Astrocyte of the cerebellum (primary cell): ENCODE measurements at regions not wholly inside any gene's neighbourhood (a gene's known extent, or its start where the extent isn't known, plus 50 kb on each side); places are given as distances from the start of the nearest gene placed in this dataset.
A peak's percentile ranks its signal among the peaks of the same experiment; 100 is the strongest.

Source experiments
- DNase-seq: peaks from one replicate; pipeline ENCODE4 v3.0.0-alpha.2; 2011; ENCODE audit warnings: low read depth
- H3K4me3 ChIP-seq: 2 replicates; pipeline ENCODE4 v1.5.1; 2011; ENCODE audit warnings: mild to moderate bottlenecking, low read depth, low read length, moderate library complexity
- in situ Hi-C: cut with HindIII; loops from 2 replicates; pipeline ENCODE4 v1.10.0; 2017; ENCODE audit warnings: low sequenced_read_pairs
- TF ChIP-seq, protein P1 (sequence below): IDR thresholded peaks from 2 replicates; pipeline ENCODE4 v1.5.1; 2012; ENCODE audit warnings: low read length, low read depth, moderate library complexity, mild to moderate bottlenecking; ENCODE audit errors: missing control alignments

GRCh38 chr2:57542081-57542480 lies 504.5 kb upstream of the VRK2 start:
- no peak for DNase-seq
- TF ChIP-seq, protein P1, sequence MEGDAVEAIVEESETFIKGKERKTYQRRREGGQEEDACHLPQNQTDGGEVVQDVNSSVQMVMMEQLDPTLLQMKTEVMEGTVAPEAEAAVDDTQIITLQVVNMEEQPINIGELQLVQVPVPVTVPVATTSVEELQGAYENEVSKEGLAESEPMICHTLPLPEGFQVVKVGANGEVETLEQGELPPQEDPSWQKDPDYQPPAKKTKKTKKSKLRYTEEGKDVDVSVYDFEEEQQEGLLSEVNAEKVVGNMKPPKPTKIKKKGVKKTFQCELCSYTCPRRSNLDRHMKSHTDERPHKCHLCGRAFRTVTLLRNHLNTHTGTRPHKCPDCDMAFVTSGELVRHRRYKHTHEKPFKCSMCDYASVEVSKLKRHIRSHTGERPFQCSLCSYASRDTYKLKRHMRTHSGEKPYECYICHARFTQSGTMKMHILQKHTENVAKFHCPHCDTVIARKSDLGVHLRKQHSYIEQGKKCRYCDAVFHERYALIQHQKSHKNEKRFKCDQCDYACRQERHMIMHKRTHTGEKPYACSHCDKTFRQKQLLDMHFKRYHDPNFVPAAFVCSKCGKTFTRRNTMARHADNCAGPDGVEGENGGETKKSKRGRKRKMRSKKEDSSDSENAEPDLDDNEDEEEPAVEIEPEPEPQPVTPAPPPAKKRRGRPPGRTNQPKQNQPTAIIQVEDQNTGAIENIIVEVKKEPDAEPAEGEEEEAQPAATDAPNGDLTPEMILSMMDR: no peak
- no peak overlapping the region for H3K4me3 ChIP-seq
- in situ Hi-C loops: no loop called here

GRCh38 chr2:57543211-57543610 lies 503.4 kb upstream of the VRK2 start:
- no peak overlapping the region for H3K4me3 ChIP-seq
- in situ Hi-C loops: no loop called here
- no peak for DNase-seq
- TF ChIP-seq, protein P1: no peak

GRCh38 chr2:57544624-57545023 lies 502.0 kb upstream of the VRK2 start:
- no peak for DNase-seq
- no peak overlapping the region for H3K4me3 ChIP-seq
- in situ Hi-C loops: no loop called here
- TF ChIP-seq, protein P1: no peak

- H3K4me3 ChIP-seq: no peak overlapping the region
- in situ Hi-C loops: no loop called here
- no peak for DNase-seq
- TF ChIP-seq, protein P1: no peak
Measured at GRCh38 chr2:57546478-57546877, 500.1 kb upstream of the VRK2 start.

DNA sequence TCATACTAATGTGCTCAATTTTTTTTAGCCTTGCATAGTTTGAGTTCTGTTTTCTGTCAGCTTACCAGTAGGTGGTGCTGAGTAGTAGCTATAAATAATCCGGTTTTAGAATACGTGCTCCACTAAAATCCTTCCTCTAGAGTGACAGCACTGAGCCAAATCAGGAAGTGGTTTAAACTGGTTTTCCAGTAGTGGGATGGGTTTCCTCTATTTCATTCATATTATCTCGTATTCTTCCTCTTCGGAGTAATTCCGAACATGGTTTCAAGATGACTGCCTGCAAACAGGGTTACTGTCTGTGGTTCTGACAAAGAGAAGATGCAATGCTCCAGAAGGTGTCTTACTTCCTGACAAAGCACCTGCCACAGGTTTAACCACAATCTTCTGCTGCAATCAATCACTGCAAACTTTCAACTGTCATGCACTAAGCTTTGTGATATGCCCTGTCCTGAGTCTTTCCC lies 496.9 kb upstream of the VRK2 start:
- in situ Hi-C loops: no loop called here

GRCh38 chr2:57550912-57551311 lies 495.7 kb upstream of the VRK2 start:
- TF ChIP-seq, protein P1: no peak
- no peak overlapping the region for H3K4me3 ChIP-seq
- in situ Hi-C loops: no loop called here
- DNase-seq: no peak

More for the DNA sequence above, 496.9 kb upstream of the VRK2 start:
- no peak for DNase-seq
- TF ChIP-seq, protein P1: peak; percentile 37
- no peak overlapping the region for H3K4me3 ChIP-seq

- H3K4me3 ChIP-seq: no peak overlapping the region
- TF ChIP-seq, protein P1: no peak
- in situ Hi-C loops: no loop called here
- DNase-seq: no peak
Measured at GRCh38 chr2:57552885-57553284, 493.7 kb upstream of the VRK2 start.
